Hepatocyte (in vitro differentiated cells): ENCODE measurements at regions not wholly inside any gene's neighbourhood (a gene's known extent, or its start where the extent isn't known, plus 50 kb on each side); places are given as distances from the start of the nearest gene placed in this dataset.
"Not testable (repeated sequence)": the region's sequence is repeated elsewhere in the genome, so short reads cannot be mapped to it uniquely, and the experiment has no call there.

Source experiments
- DNase-seq: peaks from one replicate; pipeline ENCODE4 v3.0.0-alpha.2; 2016; ENCODE audit warnings: low spot score
- H2AFZ ChIP-seq: fragments of 200-600 bp; sonication (generic); 2 replicates; pipeline ENCODE4 v1.6.0; 2016; ENCODE audit warnings: antibody characterized with exemption, mild to moderate bottlenecking
- H3K27ac ChIP-seq: fragments of 200-600 bp; sonication (generic); 2 replicates; pipeline ENCODE4 v1.5.1; 2016; ENCODE audit warnings: mild to moderate bottlenecking
- H3K27me3 ChIP-seq: fragments of 200-600 bp; sonication (generic); 2 replicates; pipeline ENCODE4 v1.6.1; 2016
- H3K36me3 ChIP-seq: fragments of 200-600 bp; sonication (generic); replicated peaks from 2 replicates; pipeline ENCODE4 v1.5.1; 2016; ENCODE audit warnings: low read depth; ENCODE audit not compliant: insufficient read depth
- H3K4me1 ChIP-seq: fragments of 200-600 bp; sonication (generic); 2 replicates; pipeline ENCODE4 v1.5.1; 2016; ENCODE audit warnings: mild to moderate bottlenecking, moderate library complexity; ENCODE audit not compliant: insufficient read depth
- H3K4me2 ChIP-seq: fragments of 200-600 bp; sonication (generic); 2 replicates; pipeline ENCODE4 v1.6.0; 2016
- H3K4me3 ChIP-seq: fragments of 200-600 bp; sonication (generic); 2 replicates; pipeline ENCODE4 v1.5.1; 2016; ENCODE audit warnings: mild to moderate bottlenecking
- H3K79me2 ChIP-seq: fragments of 200-600 bp; sonication (generic); 2 replicates; pipeline ENCODE4 v1.6.0; 2017; ENCODE audit warnings: mild to moderate bottlenecking
- H3K9me2 ChIP-seq: fragments of 200-600 bp; sonication (generic); replicated peaks from 2 replicates; pipeline ENCODE4 v1.6.0; 2017; ENCODE audit warnings: mild to moderate bottlenecking; ENCODE audit not compliant: insufficient read depth
- H3K9me3 ChIP-seq: fragments of 200-600 bp; sonication (generic); 2 replicates; pipeline ENCODE4 v1.5.1; 2016; ENCODE audit warnings: low read depth, mild to moderate bottlenecking
- H4K20me1 ChIP-seq: fragments of 200-600 bp; sonication (generic); 2 replicates; pipeline ENCODE4 v1.6.0; 2016; ENCODE audit warnings: mild to moderate bottlenecking; ENCODE audit not compliant: insufficient read depth, poor library complexity, severe bottlenecking
- EZH2 ChIP-seq: fragments of 200-600 bp; sonication (generic); IDR thresholded peaks from 2 replicates; pipeline ENCODE4 v1.6.1; 2016; ENCODE audit warnings: antibody characterized with exemption, mild to moderate bottlenecking, borderline replicate concordance
- EZH2phosphoT487 ChIP-seq: fragments of 200-600 bp; sonication (generic); IDR thresholded peaks from one replicate; pipeline ENCODE4 v1.6.1; 2018; ENCODE audit warnings: antibody characterized with exemption, mild to moderate bottlenecking, low read depth, moderate library complexity; ENCODE audit not compliant: unreplicated experiment, severe bottlenecking
- WGBS: methylation state at CpG from one replicate; pipeline ENCODE4 v1.1.6; 2016; ENCODE audit warnings: low lambda C conversion rate; ENCODE audit errors: missing lambda C conversion rate; 5-methylcytosine and 5-hydroxymethylcytosine counted together
- TF ChIP-seq, protein P1 (sequence below): fragments of 200-600 bp; sonication (generic); IDR thresholded peaks from 2 replicates; pipeline ENCODE4 v1.5.1; 2016; ENCODE audit warnings: antibody characterized with exemption, mild to moderate bottlenecking; ENCODE audit not compliant: poor library complexity

DNA sequence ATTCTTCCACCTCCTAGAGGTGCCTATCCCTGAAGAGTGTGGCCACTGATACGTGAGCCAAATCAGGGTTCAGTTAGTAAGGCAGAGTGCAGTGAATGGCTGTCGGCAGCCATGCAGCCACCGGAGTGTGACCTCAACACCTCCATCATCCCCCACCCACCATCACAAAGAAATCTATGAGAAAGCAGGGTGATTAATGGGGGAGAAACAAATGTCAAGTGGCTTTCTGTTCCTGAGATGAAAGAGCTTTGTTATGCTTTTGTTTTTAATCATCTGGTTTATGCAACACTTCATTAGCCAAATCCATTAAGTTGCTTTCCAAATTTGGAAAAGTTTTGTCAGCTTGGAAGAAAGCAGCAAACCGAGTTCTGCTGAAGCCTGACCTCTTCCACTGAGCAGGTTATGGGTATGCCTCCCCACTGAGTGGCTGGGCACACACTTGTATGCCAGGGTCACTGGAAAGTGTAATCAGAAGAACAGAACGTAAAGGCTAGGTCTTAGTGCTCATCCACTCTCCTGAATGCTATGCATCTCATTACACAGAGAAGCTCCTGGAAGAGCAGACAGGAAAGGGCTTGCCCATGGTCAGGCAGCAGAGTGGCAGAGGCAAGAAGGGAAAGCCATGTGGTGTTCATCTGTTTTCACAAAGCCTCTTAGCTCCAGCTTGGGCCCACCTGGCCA lies 57.1 kb upstream of the ATP1B1 start:
- no peak overlapping the region for H3K4me3 ChIP-seq
- H3K36me3 ChIP-seq = no peaks in the 10 kb centered on the region
- H3K9me2 ChIP-seq = no peaks in the 10 kb centered on the region
- H3K79me2 ChIP-seq = no peaks in the 10 kb centered on the region
- DNase-seq = no peak
- H3K27ac ChIP-seq = no peak overlapping the region
- no peaks in the 10 kb centered on the region for H3K4me1 ChIP-seq
- WGBS = 87% methylated on average over 5 of the region's 5 CpGs
- TF ChIP-seq EZH2phosphoT487 (no peak), EZH2 (no peak)
- TF ChIP-seq, protein P1, sequence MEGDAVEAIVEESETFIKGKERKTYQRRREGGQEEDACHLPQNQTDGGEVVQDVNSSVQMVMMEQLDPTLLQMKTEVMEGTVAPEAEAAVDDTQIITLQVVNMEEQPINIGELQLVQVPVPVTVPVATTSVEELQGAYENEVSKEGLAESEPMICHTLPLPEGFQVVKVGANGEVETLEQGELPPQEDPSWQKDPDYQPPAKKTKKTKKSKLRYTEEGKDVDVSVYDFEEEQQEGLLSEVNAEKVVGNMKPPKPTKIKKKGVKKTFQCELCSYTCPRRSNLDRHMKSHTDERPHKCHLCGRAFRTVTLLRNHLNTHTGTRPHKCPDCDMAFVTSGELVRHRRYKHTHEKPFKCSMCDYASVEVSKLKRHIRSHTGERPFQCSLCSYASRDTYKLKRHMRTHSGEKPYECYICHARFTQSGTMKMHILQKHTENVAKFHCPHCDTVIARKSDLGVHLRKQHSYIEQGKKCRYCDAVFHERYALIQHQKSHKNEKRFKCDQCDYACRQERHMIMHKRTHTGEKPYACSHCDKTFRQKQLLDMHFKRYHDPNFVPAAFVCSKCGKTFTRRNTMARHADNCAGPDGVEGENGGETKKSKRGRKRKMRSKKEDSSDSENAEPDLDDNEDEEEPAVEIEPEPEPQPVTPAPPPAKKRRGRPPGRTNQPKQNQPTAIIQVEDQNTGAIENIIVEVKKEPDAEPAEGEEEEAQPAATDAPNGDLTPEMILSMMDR = no peak
- no peaks in the 10 kb centered on the region for H3K9me3 ChIP-seq
- H2AFZ ChIP-seq = no peak overlapping the region
- H3K4me2 ChIP-seq = no peak overlapping the region
- H4K20me1 ChIP-seq = no peaks in the 10 kb centered on the region
- no peaks in the 10 kb centered on the region for H3K27me3 ChIP-seq

DNA sequence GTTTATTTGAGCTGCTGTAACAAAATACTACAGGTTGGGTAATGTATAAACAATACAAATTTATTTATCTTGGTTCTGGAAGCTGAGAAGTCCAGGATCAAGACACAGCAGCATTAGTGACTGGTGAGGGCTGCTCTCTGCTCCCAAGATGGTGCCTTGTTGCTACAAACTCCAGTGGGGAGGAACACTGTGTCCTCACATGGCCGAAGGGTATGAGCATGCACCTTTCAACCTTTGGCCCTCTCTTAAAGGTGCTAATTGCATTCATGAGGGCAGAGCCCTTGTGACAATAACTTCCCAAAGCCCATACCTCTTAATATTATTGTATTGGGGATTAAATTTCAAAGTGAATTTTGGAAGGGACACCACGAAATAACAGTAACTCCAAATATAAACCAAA lies 55.3 kb upstream of the ATP1B1 start:
- 85% methylated on average over 2 of the region's 2 CpGs for WGBS
- no peak overlapping the region for H2AFZ ChIP-seq
- DNase-seq = no peak
- H3K27me3 ChIP-seq = no peaks in the 10 kb centered on the region
- TF ChIP-seq EZH2phosphoT487 (no peak), EZH2 (no peak)
- TF ChIP-seq, protein P1 = no peak
- H3K4me1 ChIP-seq = no peaks in the 10 kb centered on the region
- H3K4me2 ChIP-seq = no peak overlapping the region
- H3K36me3 ChIP-seq = no peaks in the 10 kb centered on the region
- no peak overlapping the region for H3K27ac ChIP-seq
- H3K9me2 ChIP-seq = no peaks in the 10 kb centered on the region
- no peaks in the 10 kb centered on the region for H3K9me3 ChIP-seq
- H3K4me3 ChIP-seq = no peak overlapping the region
- no peaks in the 10 kb centered on the region for H3K79me2 ChIP-seq
- no peaks in the 10 kb centered on the region for H4K20me1 ChIP-seq

DNA sequence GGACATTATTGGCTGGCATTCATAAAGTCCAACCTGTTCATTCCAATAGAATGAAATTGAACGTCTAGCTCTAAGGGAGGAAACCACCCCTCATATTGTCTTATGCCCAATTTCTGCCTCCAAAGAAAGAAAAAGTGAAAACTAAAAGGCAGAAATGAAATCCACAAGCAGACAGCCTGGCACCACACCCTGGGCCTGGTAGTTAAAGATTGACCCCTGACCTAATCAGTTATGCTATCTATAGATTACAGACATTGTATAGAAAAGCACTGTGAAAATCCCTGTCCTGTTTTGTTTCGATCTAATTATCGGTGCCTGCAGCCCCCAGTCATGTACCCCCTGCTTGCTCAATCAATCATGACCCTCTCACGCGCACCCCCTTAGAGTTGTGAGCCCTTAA lies 54.3 kb upstream of the ATP1B1 start:
- H3K4me1 ChIP-seq, H3K27me3 ChIP-seq, H3K36me3 ChIP-seq, H3K79me2 ChIP-seq, H3K9me3 ChIP-seq, H3K4me3 ChIP-seq, H2AFZ ChIP-seq, DNase-seq, H3K9me2 ChIP-seq, H3K4me2 ChIP-seq, H4K20me1 ChIP-seq: not testable (repeated sequence)
- H3K27ac ChIP-seq = peak overlapping the region; percentile 9
- WGBS = 75% methylated on average over 5 of the region's 5 CpGs

DNA sequence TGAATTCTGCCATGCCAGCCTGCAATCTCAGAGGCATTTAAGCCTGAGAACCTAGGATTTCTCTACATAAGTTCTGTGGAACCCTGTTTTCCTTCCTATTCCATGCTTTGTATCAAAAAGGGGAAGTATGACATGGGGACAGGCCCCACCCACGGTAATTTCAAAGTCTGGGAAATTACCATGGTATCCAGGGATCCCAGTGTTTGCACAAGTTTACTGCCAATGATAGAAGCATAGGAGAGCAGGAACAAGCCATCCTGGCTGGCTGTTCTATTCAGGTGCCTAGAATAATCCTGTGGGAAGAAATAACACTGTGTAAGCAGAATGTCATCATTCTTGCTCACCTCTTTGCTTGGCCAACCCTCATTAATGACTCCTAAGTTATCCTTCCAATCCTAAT lies 53.8 kb upstream of the ATP1B1 start:
- no peak overlapping the region for H2AFZ ChIP-seq
- no peaks in the 10 kb centered on the region for H3K9me3 ChIP-seq
- DNase-seq = peak; percentile 24
- no peaks in the 10 kb centered on the region for H3K79me2 ChIP-seq
- H3K4me2 ChIP-seq = no peak overlapping the region
- H3K36me3 ChIP-seq = no peaks in the 10 kb centered on the region
- no peaks in the 10 kb centered on the region for H3K27me3 ChIP-seq
- no peaks in the 10 kb centered on the region for H3K4me1 ChIP-seq
- H4K20me1 ChIP-seq = no peaks in the 10 kb centered on the region
- peak overlapping the region; percentile 14 for H3K27ac ChIP-seq
- H3K9me2 ChIP-seq = no peaks in the 10 kb centered on the region
- H3K4me3 ChIP-seq = no peak overlapping the region
- TF ChIP-seq EZH2 (no peak), EZH2phosphoT487 (no peak)
- TF ChIP-seq, protein P1 = no peak
- 71% methylated on average over 1 of the region's 1 CpG for WGBS
